Thoracic aorta (tissue), 2 donors: ENCODE measurements at regions not wholly inside any gene's neighbourhood (a gene's known extent, or its start where the extent isn't known, plus 50 kb on each side); places are given as distances from the start of the nearest gene placed in this dataset.

ENCODE experiments used
- ATAC-seq: fragments of 150-250 bp; one replicate; pipeline ENCODE4 v1.8.0; 2017; ENCODE audit warnings: low read depth; ENCODE audit not compliant: insufficient number of reproducible peaks, low FRiP score
- DNase-seq: peaks from one replicate; pipeline ENCODE4 v3.0.0-alpha.2; 2020; ENCODE audit warnings: low spot score
- H3K27ac ChIP-seq, 2 donors: fragments of 200-600 bp; sonication (generic); 1 replicate in 1 of 2; 2 replicates in 1 of 2; pipeline ENCODE4 v1.5.1; 2016; ENCODE audit warnings: mild to moderate bottlenecking in 2 of 2, moderate library complexity in 2 of 2
- H3K27me3 ChIP-seq: fragments of 200-600 bp; sonication (generic); replicated peaks from 2 replicates; pipeline ENCODE4 v1.6.0; 2016; ENCODE audit warnings: mild to moderate bottlenecking; ENCODE audit not compliant: insufficient read depth
- H3K36me3 ChIP-seq: fragments of 200-600 bp; sonication (generic); one replicate; pipeline ENCODE4 v1.5.1; 2016
- H3K4me1 ChIP-seq, 2 donors: fragments of 200-600 bp; sonication (generic); 1 replicate in 1 of 2; 2 replicates in 1 of 2; pipeline versions ENCODE4 v1.5.1 to v1.6.0; 2016; ENCODE audit warnings: low read depth in 2 of 2, mild to moderate bottlenecking in 1 of 2; ENCODE audit not compliant: control insufficient read depth in 1 of 2
- H3K4me3 ChIP-seq: fragments of 200-600 bp; sonication (generic); 2 replicates; pipeline ENCODE4 v1.5.1; 2016; ENCODE audit warnings: mild to moderate bottlenecking
- H3K9me3 ChIP-seq: fragments of 200-600 bp; sonication (generic); 2 replicates; pipeline ENCODE4 v1.5.1; 2016
- TF ChIP-seq, protein P1 (sequence below): fragments of 200-600 bp; sonication (generic); IDR thresholded peaks from one replicate; pipeline ENCODE4 v1.5.1; 2019; ENCODE audit warnings: antibody characterized with exemption

DNA sequence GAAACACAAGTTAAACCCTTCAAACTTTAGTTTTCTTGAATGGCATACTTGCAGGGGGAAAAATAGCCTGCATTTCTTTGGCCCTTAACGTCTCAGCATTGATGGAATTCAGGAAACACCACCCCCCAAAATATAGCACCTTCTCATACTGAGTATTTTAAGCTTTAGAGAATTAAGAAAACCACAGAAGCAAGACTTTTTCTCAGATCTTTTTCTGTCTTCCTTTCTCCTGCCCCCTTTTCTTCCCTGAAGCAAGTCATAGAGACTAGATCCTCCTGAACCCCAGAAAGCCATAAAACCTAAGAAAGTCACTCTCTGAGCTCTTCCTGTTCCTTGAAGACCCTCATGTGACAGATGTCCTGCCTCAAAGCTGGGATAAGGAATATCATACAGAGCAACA is 1069.9 kb downstream of the EFNA5 start:
- H3K27me3 ChIP-seq, result no peaks in the 10 kb centered on the region
- no peaks in the 10 kb centered on the region for H3K9me3 ChIP-seq
- no peaks in the 10 kb centered on the region for H3K36me3 ChIP-seq
- DNase-seq, result no peak
- no peak overlapping the region for H3K4me3 ChIP-seq
- ATAC-seq, result no peak
- TF ChIP-seq, protein P1, sequence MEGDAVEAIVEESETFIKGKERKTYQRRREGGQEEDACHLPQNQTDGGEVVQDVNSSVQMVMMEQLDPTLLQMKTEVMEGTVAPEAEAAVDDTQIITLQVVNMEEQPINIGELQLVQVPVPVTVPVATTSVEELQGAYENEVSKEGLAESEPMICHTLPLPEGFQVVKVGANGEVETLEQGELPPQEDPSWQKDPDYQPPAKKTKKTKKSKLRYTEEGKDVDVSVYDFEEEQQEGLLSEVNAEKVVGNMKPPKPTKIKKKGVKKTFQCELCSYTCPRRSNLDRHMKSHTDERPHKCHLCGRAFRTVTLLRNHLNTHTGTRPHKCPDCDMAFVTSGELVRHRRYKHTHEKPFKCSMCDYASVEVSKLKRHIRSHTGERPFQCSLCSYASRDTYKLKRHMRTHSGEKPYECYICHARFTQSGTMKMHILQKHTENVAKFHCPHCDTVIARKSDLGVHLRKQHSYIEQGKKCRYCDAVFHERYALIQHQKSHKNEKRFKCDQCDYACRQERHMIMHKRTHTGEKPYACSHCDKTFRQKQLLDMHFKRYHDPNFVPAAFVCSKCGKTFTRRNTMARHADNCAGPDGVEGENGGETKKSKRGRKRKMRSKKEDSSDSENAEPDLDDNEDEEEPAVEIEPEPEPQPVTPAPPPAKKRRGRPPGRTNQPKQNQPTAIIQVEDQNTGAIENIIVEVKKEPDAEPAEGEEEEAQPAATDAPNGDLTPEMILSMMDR, result no peak
- H3K4me1 ChIP-seq, result no peaks in the 10 kb centered on the region
- no peak overlapping the region for H3K27ac ChIP-seq

DNA sequence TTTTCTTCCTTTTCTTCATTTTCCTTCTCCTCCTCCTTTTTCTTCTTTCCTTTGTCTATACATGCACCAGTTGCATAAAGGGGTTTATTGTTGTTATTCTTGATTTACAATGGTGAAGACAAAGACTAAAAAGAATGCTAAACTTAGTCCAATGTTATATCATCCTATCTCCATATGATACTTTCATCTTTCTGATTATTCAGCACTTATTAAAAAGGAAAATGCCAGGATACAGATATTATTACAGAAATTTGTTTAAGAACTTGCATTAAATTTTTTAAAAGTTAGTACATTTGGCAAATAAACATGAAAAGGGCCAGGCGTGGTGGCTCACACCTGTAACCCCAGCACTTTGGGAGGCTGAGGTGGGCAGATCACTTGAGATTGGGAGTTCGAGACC is 1074.9 kb downstream of the EFNA5 start:
- Histone ChIP-seq H3K27ac (no peak overlapping the region), H3K36me3 (no peaks in the 10 kb centered on the region), H3K9me3 (no peaks in the 10 kb centered on the region), H3K4me1 (peaks cover 2 to 3% of the 10 kb centered on the region in 2 donors), H3K27me3 (no peaks in the 10 kb centered on the region), H3K4me3 (no peak overlapping the region)
- DNase-seq (no peak), ATAC-seq (no peak)
- TF ChIP-seq, protein P1, result no peak

DNA sequence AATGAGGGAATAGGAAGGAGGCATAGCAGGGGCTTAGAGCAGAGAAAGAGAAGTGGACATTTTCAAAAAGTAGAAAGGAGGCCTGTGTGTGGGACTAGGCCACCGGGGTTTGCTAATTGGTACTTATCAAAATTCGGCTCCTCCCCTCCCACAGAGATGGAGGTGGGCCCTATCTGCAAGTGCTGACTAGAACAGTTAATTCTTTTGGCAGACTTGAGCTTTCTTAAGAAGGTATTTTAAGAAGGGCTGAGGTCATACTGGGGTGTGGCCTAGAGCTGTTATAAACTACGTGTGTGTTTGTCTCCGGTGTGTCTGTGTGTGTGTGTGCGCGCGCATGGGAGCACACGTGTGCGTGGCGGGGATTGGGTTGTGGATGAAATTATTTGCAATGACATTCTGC is 1086.5 kb downstream of the EFNA5 start:
- Histone ChIP-seq H3K27ac (no peak overlapping the region), H3K36me3 (no peaks in the 10 kb centered on the region), H3K9me3 (no peaks in the 10 kb centered on the region), H3K4me3 (no peak overlapping the region), H3K4me1 (peaks cover 2 to 6% of the 10 kb centered on the region in 2 donors), H3K27me3 (no peaks in the 10 kb centered on the region)
- TF ChIP-seq, protein P1, result no peak
- no peak for DNase-seq
- no peak for ATAC-seq

DNA sequence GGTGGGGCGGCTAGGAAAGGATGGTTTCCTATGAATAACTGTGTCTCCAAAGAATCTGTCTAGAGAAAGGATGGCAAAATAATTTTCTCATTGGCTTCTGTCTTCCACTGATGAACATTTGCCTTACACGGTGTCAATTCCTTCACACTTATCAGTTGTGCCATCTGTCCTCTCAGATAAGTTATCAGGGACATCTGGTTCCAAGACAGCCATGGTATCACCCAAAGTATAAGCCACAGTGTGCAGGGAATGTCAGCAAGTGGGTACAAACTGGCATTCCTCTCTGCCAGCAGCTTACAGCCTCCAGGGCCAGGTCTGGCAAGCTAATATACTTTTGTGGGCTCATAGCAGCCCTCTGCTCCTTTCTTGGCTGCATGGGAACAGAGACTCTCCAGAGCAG is 1092.0 kb downstream of the EFNA5 start:
- TF ChIP-seq, protein P1, result no peak
- ATAC-seq (no peak), DNase-seq (no peak)
- Histone ChIP-seq H3K4me3 (no peak overlapping the region), H3K9me3 (no peaks in the 10 kb centered on the region), H3K27me3 (no peaks in the 10 kb centered on the region), H3K27ac (no peak overlapping the region), H3K4me1 (no peaks in the 10 kb centered on the region), H3K36me3 (no peaks in the 10 kb centered on the region)

DNA sequence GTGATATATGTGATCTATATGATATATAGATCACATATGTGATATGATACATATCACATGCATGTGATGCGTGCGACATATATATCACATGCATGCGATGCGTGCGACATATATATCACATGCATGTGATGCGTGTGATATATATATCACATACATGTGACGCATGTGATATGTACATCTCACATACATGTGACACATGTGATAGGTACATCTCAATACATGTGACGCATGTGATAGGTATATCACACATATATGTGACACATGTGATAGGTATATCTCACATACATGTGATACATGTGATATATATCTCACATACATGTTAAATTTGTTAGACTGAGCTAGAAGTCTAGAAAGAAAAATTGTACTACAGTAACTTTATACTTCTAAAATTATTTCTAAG is 1095.9 kb downstream of the EFNA5 start:
- Histone ChIP-seq H3K4me1 (no peaks in the 10 kb centered on the region), H3K9me3 (no peaks in the 10 kb centered on the region), H3K36me3 (no peaks in the 10 kb centered on the region), H3K27me3 (no peaks in the 10 kb centered on the region), H3K27ac (no peak overlapping the region), H3K4me3 (no peak overlapping the region)
- ATAC-seq (no peak), DNase-seq (no peak)
- TF ChIP-seq, protein P1, result no peak
